ENCODE measurements at regions not wholly inside any gene's neighbourhood (a gene's known extent, or its start where the extent isn't known, plus 50 kb on each side); places are given as distances from the start of the nearest gene placed in this dataset.

DNA sequence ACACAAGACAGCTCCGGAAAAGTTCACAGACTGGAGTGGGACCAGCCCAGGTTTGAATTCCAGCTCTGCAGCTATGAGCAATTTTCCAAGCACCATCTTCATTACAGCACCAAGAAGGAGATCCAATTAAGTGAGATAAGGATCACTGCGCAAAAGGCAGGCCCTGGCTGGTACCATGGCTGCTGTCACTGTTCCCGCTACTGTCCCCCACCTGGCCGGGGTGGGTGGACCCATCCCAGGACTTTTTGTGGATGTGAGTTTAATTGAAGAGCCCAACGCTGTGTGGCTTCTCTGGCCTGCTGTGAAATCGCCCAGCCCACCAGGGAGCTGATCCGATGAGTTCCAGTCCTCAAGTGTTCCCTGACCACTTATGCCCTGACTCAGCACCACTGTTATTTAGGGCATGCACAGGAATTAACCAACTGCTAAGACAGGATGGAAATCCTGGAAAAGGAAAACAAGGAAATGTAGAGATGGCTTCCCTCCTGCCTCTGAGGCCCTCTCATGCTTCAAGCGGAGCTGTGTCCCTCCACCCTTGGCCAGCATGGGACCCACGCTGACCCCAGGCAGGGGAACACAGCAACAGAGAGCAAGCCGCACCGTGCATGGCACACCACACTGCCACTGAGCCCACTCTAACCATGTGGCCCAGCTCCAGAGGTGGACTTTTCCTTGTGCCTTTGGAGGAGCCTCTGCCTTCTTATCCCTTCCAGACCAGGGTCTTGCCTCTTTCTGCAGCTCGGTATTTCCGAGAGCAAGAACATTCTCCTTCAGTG lies 150.0 kb upstream of the CST7 start:
- DNase-seq: no peak

DNA sequence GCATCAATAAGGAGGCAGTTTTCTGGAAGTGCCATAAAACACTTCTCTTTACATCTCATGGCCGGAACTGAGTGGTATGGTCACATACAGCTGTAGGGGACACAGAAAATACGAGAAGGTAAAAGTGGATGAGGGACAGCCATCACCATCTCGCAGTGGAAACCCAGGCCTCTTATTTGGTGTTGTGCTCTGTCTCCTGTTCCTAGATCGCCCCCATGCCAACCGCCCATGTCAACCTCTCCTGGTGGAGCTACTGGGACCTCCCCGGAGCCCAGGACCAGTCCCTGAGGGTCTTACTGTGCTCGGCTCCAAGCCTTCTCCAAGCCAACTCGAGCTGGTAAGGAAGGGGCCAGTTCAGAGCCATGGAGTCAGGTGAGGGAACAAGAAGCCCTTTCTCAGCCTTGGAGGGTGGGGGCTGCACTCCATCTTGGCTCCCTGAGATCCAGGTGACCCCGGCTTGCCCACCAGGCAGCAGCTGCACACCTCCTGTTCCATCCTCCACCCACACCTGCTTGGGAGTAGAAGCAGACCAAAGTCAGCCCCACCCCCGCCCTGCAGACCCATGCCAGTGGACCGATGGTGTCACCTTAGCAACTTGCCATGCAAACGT lies 149.0 kb upstream of the CST7 start:
- no peak for DNase-seq

DNA sequence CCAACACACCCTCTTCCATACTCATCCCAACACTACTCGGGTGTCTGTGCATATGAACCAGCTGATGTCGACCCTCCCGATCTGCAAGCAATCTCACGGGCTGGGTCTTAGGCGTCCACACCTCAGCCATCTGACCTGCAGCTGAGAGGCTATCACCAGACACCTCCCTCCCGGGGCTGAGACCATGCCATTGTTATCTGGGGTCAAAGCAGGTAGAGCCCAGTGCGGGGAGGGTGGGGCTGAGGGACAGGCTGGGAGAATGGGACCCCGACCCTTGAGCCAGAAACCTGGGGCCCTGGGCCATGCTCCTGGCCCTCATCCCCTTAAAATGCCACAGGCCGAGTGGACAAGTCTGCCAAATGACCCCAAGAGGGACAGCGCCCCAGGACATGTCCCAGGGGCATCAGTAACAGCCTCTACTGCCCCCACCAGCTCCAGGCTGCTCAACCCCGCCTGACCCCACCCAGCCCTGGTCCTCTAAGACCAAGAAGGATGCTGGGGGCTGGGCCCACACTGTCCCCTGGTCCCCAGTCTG lies 146.7 kb upstream of the CST7 start:
- no peak for DNase-seq

DNA sequence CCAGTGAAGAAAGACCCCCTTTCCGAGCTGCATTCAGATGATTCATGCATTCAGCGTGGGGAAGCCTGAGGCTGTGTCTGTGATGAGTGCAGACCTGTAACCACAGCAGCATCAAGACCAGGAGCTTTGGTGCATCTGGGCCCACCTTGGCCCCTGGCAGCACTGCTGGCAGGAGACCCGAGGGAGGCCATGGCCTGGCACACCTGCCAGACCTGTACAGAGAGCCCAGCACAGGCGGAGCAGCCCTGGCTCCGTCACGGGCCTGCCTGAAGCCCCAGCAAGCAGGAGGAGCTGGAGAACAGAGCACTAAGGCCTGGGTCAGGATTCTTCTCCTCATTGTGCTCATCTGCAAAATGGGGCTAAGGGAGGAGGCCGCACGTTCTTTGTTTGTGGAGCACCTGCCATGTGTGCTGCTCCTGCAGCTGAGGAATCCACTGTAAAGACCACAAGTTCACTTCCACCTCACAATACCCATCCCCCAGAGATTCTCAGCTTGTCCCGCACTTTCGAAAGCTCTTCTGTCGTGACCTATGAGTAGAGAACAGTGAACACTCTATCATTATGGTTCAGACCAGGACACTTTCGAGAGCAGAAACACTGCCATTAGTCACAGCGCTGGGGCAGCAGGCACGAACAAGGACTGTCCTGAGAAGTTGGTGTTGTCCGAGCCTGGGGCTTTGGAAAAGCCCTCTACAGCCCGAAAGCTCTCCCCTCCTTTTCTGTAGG lies 144.4 kb upstream of the CST7 start:
- DNase-seq: no peak

DNA sequence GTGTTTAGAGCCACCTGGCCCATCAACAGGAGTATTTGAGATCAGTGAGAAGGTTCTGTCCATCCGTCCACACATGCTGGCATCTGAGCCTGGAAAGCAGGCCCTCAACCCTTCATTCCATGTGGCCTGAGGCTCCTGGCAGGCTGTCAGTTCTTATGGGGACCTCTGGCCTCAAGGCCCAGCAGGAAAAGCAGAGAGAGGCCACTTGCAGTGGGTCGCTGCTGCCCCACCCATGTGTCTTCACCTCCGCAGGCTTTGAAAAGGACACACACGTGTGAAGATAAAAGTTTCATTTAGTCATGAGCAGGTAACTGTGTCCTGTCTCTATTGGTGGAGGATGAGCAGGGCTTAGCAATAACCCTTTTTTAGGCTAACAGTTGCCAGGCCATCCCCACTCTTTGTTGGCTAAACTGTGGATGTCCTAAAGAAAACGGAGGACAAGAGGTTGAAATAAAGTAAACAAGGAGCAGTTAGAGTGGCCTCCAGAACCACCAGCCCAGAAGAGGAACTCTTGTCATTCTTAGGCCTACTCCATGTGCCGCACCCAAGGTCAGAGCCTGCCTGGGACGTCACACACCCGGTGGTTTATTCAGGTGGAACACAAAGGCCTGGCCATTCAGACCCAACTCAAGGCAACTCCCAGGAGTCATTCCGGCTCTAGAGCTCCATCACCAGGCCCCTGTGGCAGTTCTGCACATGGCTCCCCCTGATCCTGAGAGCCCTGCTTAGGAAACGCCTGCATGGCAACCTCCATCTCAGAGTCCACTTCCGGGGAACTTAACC lies 143.4 kb upstream of the CST7 start:
- DNase-seq: no peak

DNA sequence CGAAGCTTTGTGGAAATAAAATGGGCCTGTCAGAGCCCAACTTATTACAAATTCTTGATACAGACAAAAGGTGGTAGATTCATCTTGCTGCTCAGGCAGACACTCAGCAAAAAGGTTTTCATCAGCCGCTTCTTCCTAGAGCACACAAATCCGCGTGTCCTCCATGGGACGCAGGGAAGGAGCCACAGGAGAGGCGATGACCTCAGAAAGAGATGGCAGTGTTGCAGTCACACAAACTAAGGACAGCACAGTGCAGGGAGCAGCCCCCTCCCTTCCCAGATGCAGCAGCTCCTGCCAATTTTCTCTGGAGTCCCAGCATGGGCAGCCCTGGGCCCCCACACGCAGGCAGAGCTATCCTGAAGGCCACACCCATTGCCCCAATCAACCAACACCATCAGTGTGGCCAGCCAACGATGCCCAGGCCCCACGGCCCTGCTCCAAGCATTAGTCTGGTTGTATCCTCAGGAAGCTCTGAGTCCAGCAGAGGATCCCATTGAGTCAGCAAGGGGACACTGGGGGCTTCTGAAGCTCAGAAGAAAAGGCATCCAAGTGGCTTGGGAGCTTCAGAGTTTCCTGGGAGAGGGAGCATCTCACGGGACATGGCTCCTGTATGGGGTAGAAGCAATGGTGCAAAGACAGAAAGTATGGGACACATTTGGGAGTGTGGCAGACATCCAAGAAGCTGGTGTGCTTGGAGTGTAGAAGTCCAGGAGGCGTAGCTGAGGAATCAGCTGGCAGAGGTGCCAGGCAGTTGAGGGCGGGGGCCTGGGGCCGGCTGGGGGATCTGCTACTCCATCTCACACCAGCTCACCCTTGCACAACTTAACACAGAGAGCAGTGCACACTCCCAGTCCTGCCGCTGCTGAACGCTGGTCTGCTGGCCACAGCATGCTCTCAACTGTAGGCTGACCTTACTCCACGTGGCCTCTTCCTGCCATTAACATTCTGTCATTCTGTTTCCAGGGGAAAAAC lies 142.1 kb upstream of the CST7 start:
- no peak for DNase-seq

DNA sequence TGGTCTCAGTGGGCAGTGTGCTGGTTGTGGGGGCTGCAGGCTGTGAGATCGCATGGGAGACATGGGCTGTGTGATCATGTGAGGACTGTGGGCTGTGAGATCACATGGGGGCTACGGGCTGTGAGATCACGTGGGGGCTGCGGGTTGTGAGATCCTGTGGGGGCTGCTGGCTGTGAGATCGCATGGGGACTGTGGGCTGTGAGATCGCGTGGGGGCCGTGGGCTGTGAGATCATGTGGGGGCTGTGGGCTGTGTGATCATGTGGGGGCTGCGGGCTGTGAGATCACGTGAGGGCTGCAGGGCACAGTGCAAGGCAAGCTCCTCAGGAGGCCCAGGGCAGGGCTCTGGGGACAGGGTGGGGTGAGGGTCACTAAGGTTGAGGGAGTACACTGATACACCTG lies 140.5 kb upstream of the CST7 start:
- DNase-seq: no peak

DNA sequence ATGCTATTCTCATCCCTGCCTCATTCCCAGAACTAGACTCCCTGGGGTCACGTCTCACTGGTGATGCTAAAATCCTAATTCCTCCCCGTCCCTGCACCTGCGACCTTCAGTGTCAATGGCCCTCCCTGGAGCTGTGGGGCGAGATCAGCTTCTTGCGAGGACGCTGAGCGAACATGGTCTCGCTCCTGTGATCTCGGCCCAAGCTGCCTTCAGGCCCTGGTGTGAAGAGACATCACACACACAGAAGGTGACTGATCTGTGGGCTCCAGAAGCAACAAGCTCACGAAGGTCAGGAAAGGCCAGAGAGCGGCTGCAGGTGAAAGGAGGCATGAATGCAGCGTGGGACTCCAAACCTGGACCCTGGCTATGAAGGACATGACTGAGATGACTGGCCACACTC lies 139.5 kb upstream of the CST7 start:
- DNase-seq: no peak

DNA sequence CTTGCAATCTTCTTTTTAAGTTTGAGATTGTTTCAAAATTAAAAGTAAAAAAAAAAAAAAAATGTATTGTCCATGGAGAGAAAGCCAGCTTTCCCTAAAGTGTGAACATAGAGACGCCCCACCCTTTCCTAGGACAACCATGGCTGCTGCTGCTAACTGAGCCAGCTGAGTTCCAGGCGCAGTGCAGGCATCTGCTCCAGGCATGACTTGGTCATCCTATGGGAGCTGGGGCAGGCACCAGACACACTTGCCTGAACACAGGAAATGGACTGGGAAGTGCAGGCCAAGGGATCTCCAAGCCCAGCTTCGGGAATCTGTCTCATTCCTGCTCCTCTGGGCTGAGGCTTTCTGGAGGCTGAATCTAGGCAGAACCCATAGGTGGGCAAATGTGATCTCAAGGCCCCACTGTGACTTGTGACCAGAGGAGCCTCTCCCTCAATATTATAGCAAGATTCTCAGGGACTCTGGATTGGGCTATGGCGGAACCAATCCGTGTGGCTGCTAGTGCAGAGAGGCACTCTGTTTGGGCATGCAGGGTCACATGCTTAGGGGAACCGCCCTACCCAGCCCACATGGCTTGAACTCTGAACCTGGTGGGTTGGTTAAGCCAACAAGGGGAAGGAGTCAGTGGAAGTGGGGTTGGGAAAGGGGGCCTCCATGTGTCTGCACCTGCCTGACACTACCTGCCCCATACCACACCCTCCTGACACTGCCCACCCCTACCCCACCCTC lies 138.2 kb upstream of the CST7 start:
- DNase-seq: no peak

DNA sequence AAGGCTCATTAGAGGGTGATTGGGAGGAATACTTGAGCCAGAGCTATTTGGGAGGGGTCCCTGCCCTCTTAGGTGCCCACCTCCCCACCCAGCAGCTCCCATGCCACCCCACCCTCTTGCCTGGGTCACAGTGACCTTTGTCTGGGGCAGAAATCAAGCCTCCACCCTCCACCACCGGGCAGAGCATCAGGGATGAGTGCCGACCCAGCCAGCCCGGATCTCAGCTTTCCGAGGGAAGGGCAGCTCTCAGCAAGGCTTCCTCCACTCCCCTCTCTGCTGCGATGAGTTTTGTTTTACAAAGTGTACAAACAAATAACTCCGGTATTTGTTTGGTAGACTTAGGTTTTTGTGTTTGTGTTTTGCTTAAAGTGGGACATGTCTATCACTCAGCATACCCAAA lies 136.7 kb upstream of the CST7 start:
- no peak for DNase-seq

DNA sequence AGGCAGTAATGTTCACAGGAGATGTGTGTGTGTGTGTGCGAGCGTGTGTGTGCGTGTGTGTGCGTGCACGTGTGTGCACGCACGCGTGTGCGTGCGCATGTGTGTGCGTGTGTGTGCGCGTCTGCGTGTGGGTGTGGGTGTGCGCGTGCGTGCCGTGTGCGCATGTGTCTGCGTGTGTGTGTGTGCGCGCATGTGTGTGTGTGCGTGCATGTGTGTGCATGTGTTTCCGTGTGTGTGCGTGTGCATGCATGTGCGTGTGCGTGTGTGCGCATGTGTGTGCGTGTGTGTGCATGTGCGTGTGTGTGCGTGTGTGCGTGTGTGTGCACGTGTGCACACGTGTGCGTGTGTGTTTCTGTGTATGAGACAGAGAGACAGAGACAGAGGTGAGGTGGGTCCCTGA lies 136.0 kb upstream of the CST7 start:
- no peak for DNase-seq

DNA sequence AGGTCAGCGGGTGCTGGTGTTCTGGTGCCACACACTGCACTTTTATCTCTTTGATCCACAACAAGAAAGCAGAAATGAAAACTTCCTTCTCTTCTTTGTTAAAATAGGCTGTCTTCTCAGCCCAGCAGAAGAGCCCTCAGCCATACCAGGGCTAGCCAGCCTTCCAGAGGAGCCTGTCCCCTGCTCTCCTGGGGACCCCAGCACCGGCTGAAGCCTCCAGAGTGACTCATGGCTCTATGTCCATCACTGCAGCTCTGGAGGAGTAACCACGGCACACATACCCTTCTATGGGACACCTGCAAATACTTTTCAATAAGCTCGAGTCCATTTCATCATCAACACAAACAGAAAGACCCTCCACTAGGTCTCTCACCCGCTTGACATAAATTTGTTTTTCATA lies 135.6 kb upstream of the CST7 start:
- DNase-seq: no peak

DNA sequence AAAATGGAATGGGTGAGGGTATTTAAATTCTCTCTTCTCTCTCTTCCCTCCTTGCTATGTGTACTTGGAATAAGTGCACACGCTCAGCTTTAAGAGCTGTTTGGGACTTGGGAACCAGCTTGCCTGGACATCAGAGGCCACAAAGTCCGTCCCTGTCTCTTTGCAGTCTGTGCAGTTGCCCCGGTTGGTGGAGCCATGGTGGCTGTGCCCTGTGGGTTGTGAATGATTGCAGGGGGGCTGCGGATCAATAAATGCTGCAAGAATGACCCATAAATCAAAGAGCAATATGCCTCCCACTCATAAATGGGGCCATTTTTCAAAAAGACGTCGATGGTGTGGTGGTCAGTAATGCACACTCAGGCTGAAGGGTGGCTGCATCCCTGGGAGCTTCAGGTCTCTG lies 135.1 kb upstream of the CST7 start:
- DNase-seq: no peak

DNA sequence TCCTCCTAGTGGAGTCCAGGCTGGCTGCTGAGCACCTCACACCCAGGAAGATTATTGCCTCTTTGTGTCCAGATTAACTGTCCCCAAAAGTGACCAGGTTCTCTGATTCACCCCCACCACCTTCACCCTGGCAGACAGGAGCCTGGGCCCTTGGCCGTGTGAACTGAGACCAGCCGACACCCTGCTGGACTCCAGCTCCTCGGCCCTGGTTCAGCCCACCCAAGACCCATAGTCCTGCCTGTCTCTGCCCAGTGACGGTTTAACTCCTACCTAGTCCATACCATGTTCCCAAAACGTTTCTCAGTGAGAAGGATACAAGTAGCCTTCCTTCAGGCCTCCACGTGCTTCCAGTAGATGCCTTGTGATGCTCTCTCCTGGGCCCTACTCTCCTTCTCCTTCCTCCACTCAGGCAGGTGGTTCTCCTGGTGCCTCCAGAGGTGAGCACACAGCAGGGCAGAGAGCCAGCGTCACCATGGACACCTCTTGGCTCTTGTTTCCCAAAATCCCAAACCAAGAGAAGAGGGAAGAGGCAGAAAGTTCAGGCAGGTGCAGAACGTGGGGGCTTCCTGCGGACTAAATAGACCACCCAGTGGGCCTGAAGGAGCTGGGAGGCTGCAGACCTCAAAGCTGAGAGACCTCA lies 134.4 kb upstream of the CST7 start:
- DNase-seq: no peak

DNA sequence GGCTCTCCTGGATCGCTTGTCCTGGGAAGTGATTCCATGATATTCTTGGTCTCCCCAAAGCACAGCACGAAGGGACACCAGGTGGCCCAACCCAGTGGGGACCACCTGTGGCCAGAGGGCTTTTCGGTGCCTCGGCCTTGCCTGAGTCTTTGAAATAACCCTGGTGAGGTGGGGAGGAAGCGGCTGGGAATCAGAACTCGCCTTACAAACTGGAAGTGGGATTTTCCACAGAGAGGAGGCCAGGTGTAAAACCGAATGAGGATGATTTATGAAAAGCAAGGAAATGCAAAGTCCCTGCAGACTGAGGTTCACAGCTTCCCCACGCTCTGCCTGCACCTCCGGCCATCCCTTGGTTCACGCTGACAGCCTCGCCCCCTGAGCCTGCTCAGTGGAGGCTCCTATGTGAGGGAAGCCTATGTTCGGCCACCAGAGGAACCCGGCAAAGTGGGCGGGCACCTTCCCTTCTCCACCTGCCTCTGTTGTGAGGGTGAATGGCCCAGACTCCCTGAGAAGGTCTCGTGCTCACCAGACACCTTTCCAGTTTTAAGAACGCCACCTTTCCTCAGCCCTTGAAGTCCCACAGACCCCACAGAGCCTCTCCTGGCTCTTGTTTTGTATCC lies 133.8 kb upstream of the CST7 start:
- no peak for DNase-seq

DNA sequence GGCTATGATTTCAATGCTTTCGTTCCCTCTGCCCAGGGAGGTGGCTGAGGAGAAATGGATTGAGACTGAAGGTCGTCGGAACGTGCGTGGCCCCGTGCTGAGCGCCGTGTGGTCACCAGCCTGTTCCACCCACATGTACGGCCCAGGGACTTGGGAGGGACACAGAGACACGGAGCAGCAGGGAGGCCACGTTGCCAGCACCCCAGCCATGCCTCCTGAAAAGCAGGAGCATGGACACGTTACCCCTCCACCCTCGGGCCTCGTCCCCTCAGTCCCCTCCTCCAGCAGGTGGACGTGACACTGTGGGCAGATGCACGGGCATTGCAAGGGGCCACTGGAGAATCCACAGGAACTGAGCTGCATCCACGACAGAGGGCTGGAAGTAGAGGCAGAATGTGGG lies 133.1 kb upstream of the CST7 start:
- DNase-seq: no peak

DNA sequence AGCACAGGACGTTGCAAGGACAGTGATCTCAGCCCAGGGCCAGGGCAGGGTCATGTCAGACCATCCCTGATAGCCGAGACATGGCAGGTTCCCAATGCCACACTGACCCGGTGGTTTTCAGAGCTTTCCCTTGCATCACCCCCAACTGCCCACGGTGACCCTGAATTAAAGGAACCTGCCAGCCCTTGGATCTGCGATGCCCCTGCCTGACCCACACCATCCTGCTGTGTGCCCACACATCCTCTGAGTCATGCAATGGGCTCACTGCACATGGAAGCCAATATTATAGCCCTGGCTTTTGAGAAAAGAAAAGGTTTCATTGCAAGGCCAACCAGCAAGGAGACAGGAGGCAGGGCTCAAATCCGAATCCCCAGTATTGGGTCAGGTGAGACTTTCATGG lies 132.6 kb upstream of the CST7 start:
- DNase-seq: no peak

DNA sequence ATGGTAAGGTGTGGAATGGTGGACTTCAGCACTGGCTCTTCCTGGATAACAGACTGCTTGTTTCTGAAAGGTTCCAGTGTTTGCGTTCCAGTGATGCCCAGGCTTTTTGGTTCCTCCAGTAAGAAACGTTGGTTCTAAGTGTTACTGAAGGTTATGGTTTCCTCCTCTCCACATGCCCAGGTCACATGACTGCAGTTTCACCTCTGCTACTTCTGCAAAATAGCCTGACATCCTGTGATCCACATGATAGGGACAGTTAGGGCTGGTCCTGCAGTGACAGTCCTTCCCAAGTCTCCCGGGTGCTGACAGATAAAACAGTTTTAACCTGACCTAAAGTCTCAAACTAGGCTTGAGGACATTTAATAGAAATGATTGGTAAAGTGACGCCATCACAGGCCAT lies 132.2 kb upstream of the CST7 start:
- DNase-seq: no peak

DNA sequence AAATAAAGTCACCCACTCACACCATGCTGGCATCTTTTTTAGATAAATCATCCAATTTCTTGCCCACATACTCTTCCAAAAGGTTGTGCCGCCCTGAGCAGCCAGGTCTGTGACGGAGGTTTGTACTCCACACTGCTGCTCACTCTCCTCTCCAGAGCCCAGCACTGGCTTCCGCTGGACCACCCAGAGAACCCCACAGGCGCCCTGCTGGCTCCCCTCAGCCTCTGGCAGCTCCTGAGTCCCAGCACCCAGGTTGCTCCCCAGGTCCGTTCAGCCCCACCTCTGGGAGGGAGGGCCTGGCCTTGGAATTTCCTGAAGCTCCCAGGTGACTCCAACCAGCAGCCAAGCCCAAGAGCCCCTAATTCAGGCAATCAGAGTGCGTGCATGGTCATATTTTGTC lies 131.7 kb upstream of the CST7 start:
- DNase-seq: no peak

DNA sequence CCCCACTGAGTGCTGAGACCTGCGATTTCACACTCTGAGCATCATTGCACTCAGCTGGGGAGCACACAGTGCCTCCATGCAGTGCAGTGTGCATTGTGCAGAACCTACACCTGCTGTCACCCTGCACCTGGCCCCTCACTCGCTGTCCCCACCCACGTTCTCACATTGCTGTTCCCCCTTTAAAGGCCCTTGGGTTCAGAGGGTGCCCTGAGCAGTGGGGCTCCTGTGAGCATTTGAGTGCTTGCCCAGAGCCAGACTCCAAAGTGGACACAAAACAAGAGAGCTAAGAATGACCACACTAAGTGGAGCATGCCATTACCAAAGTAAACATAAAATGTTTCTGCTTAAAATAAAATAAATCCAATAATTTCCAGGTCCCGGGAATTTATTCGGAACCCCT lies 131.0 kb upstream of the CST7 start:
- no peak for DNase-seq

Data from activated CD4-positive, alpha-beta T cell treated with anti-CD3 and anti-CD28 coated beads, Interleukin-2, amount 50 U/mL, for 48 hours (primary cell).